ENCODE measurements at regions not wholly inside any gene's neighbourhood (a gene's known extent, or its start where the extent isn't known, plus 50 kb on each side); places are given as distances from the start of the nearest gene placed in this dataset.
A peak's percentile ranks its signal among the peaks of the same experiment; 100 is the strongest.

GRCh38 chr1:204756349-204756748 lies 70.8 kb upstream of the LRRN2 start:
- peaks cover 7% of the 10 kb centered on the region for H3K27me3 ChIP-seq (ENCODE audit: control insufficient read depth, insufficient read depth, low read length)
- H3K9me3 ChIP-seq (ENCODE audit: control insufficient read depth, insufficient read depth, low read length): no peaks in the 10 kb centered on the region
- H3K9ac ChIP-seq (ENCODE audit: low read depth, low read length): no peak overlapping the region
- H3K4me3 ChIP-seq (ENCODE audit: low read depth, low read length): no peak overlapping the region
- peaks cover 4% of the 10 kb centered on the region for H3K4me1 ChIP-seq (ENCODE audit: control insufficient read depth, insufficient read depth, low read length)
- no peaks in the 10 kb centered on the region for H3K36me3 ChIP-seq (ENCODE audit: control insufficient read depth, insufficient read depth, low read length)

- H3K4me3 ChIP-seq (ENCODE audit: low read depth, low read length): no peak overlapping the region
These were observed 71.3 kb upstream of the LRRN2 start for GRCh38 chr1:204756811-204757210.

GRCh38 chr1:204758601-204759000 lies 73.1 kb upstream of the LRRN2 start:
- Histone ChIP-seq H3K9me3 (ENCODE audit: control insufficient read depth, insufficient read depth, low read length) (no peaks in the 10 kb centered on the region), H3K4me3 (ENCODE audit: low read depth, low read length) (no peak overlapping the region), H3K27me3 (ENCODE audit: control insufficient read depth, insufficient read depth, low read length) (peaks cover 25% of the 10 kb centered on the region), H3K9ac (ENCODE audit: low read depth, low read length) (no peak overlapping the region), H3K36me3 (ENCODE audit: control insufficient read depth, insufficient read depth, low read length) (no peaks in the 10 kb centered on the region), H3K4me1 (ENCODE audit: control insufficient read depth, insufficient read depth, low read length) (peaks cover 2% of the 10 kb centered on the region)

More at GRCh38 chr1:204756811-204757210, 71.3 kb upstream of the LRRN2 start:
- Histone ChIP-seq H3K9me3 (ENCODE audit: control insufficient read depth, insufficient read depth, low read length) (no peaks in the 10 kb centered on the region), H3K9ac (ENCODE audit: low read depth, low read length) (no peak overlapping the region), H3K4me1 (ENCODE audit: control insufficient read depth, insufficient read depth, low read length) (no peaks in the 10 kb centered on the region), H3K36me3 (ENCODE audit: control insufficient read depth, insufficient read depth, low read length) (no peaks in the 10 kb centered on the region), H3K27me3 (ENCODE audit: control insufficient read depth, insufficient read depth, low read length) (peaks cover 10% of the 10 kb centered on the region)

GRCh38 chr1:204760350-204760749 lies 74.8 kb upstream of the LRRN2 start:
- Histone ChIP-seq H3K27me3 (ENCODE audit: control insufficient read depth, insufficient read depth, low read length) (peaks cover 30% of the 10 kb centered on the region), H3K9ac (ENCODE audit: low read depth, low read length) (no peak overlapping the region), H3K4me1 (ENCODE audit: control insufficient read depth, insufficient read depth, low read length) (peaks cover 6% of the 10 kb centered on the region), H3K36me3 (ENCODE audit: control insufficient read depth, insufficient read depth, low read length) (no peaks in the 10 kb centered on the region), H3K9me3 (ENCODE audit: control insufficient read depth, insufficient read depth, low read length) (no peaks in the 10 kb centered on the region), H3K4me3 (ENCODE audit: low read depth, low read length) (no peak overlapping the region)

GRCh38 chr1:204760757-204761156 lies 75.2 kb upstream of the LRRN2 start:
- H3K27me3 ChIP-seq (ENCODE audit: control insufficient read depth, insufficient read depth, low read length): peaks cover 34% of the 10 kb centered on the region
- H3K9ac ChIP-seq (ENCODE audit: low read depth, low read length): no peak overlapping the region
- no peaks in the 10 kb centered on the region for H3K36me3 ChIP-seq (ENCODE audit: control insufficient read depth, insufficient read depth, low read length)
- H3K4me3 ChIP-seq (ENCODE audit: low read depth, low read length): no peak overlapping the region
- peaks cover 6% of the 10 kb centered on the region for H3K4me1 ChIP-seq (ENCODE audit: control insufficient read depth, insufficient read depth, low read length)
- no peaks in the 10 kb centered on the region for H3K9me3 ChIP-seq (ENCODE audit: control insufficient read depth, insufficient read depth, low read length)

GRCh38 chr1:204763773-204764427 lies 78.4 kb upstream of the LRRN2 start:
- peak overlapping the region; percentile 10 for H3K4me3 ChIP-seq (ENCODE audit: low read depth, low read length)

GRCh38 chr1:204769997-204770396 lies 84.5 kb upstream of the LRRN2 start:
- no peak overlapping the region for H3K9ac ChIP-seq (ENCODE audit: low read depth, low read length)
- peaks cover 3% of the 10 kb centered on the region for H3K4me1 ChIP-seq (ENCODE audit: control insufficient read depth, insufficient read depth, low read length)
- no peak overlapping the region for H3K4me3 ChIP-seq (ENCODE audit: low read depth, low read length)
- no peaks in the 10 kb centered on the region for H3K9me3 ChIP-seq (ENCODE audit: control insufficient read depth, insufficient read depth, low read length)
- H3K36me3 ChIP-seq (ENCODE audit: control insufficient read depth, insufficient read depth, low read length): no peaks in the 10 kb centered on the region
- peaks cover 23% of the 10 kb centered on the region for H3K27me3 ChIP-seq (ENCODE audit: control insufficient read depth, insufficient read depth, low read length)

More at GRCh38 chr1:204763773-204764427, 78.4 kb upstream of the LRRN2 start:
- Histone ChIP-seq H3K9ac (ENCODE audit: low read depth, low read length) (no peak overlapping the region), H3K27me3 (ENCODE audit: control insufficient read depth, insufficient read depth, low read length) (peaks cover 41% of the 10 kb centered on the region), H3K36me3 (ENCODE audit: control insufficient read depth, insufficient read depth, low read length) (no peaks in the 10 kb centered on the region), H3K4me1 (ENCODE audit: control insufficient read depth, insufficient read depth, low read length) (peaks cover 6% of the 10 kb centered on the region), H3K9me3 (ENCODE audit: control insufficient read depth, insufficient read depth, low read length) (no peaks in the 10 kb centered on the region)

- Histone ChIP-seq H3K9ac (ENCODE audit: low read depth, low read length) (no peak overlapping the region), H3K4me3 (ENCODE audit: low read depth, low read length) (no peak overlapping the region), H3K36me3 (ENCODE audit: control insufficient read depth, insufficient read depth, low read length) (no peaks in the 10 kb centered on the region), H3K27me3 (ENCODE audit: control insufficient read depth, insufficient read depth, low read length) (peaks cover 14% of the 10 kb centered on the region), H3K9me3 (ENCODE audit: control insufficient read depth, insufficient read depth, low read length) (no peaks in the 10 kb centered on the region), H3K4me1 (ENCODE audit: control insufficient read depth, insufficient read depth, low read length) (peaks cover 2% of the 10 kb centered on the region)
These were observed 85.8 kb upstream of the LRRN2 start for GRCh38 chr1:204771358-204771757.

GRCh38 chr1:204773246-204773645 lies 87.7 kb upstream of the LRRN2 start:
- H3K4me3 ChIP-seq (ENCODE audit: low read depth, low read length): no peak overlapping the region
- no peak overlapping the region for H3K9ac ChIP-seq (ENCODE audit: low read depth, low read length)
- H3K36me3 ChIP-seq (ENCODE audit: control insufficient read depth, insufficient read depth, low read length): no peaks in the 10 kb centered on the region
- peaks cover 2% of the 10 kb centered on the region for H3K4me1 ChIP-seq (ENCODE audit: control insufficient read depth, insufficient read depth, low read length)
- no peaks in the 10 kb centered on the region for H3K9me3 ChIP-seq (ENCODE audit: control insufficient read depth, insufficient read depth, low read length)
- peaks cover 10% of the 10 kb centered on the region for H3K27me3 ChIP-seq (ENCODE audit: control insufficient read depth, insufficient read depth, low read length)

GRCh38 chr1:204775546-204775945 lies 90.0 kb upstream of the LRRN2 start:
- Histone ChIP-seq H3K9me3 (ENCODE audit: control insufficient read depth, insufficient read depth, low read length) (no peaks in the 10 kb centered on the region), H3K4me1 (ENCODE audit: control insufficient read depth, insufficient read depth, low read length) (peaks cover 2% of the 10 kb centered on the region), H3K27me3 (ENCODE audit: control insufficient read depth, insufficient read depth, low read length) (peaks cover 3% of the 10 kb centered on the region), H3K9ac (ENCODE audit: low read depth, low read length) (no peak overlapping the region), H3K36me3 (ENCODE audit: control insufficient read depth, insufficient read depth, low read length) (no peaks in the 10 kb centered on the region), H3K4me3 (ENCODE audit: low read depth, low read length) (no peak overlapping the region)

GRCh38 chr1:204777591-204777990 lies 92.1 kb upstream of the LRRN2 start:
- Histone ChIP-seq H3K27me3 (ENCODE audit: control insufficient read depth, insufficient read depth, low read length) (peaks cover 3% of the 10 kb centered on the region), H3K36me3 (ENCODE audit: control insufficient read depth, insufficient read depth, low read length) (no peaks in the 10 kb centered on the region), H3K9me3 (ENCODE audit: control insufficient read depth, insufficient read depth, low read length) (no peaks in the 10 kb centered on the region), H3K4me1 (ENCODE audit: control insufficient read depth, insufficient read depth, low read length) (peaks cover 2% of the 10 kb centered on the region), H3K4me3 (ENCODE audit: low read depth, low read length) (no peak overlapping the region), H3K9ac (ENCODE audit: low read depth, low read length) (no peak overlapping the region)

- peaks cover under 1% of the 10 kb centered on the region for H3K4me1 ChIP-seq (ENCODE audit: control insufficient read depth, insufficient read depth, low read length)
- no peak overlapping the region for H3K9ac ChIP-seq (ENCODE audit: low read depth, low read length)
- no peaks in the 10 kb centered on the region for H3K36me3 ChIP-seq (ENCODE audit: control insufficient read depth, insufficient read depth, low read length)
- H3K4me3 ChIP-seq (ENCODE audit: low read depth, low read length): no peak overlapping the region
- H3K9me3 ChIP-seq (ENCODE audit: control insufficient read depth, insufficient read depth, low read length): no peaks in the 10 kb centered on the region
- H3K27me3 ChIP-seq (ENCODE audit: control insufficient read depth, insufficient read depth, low read length): peaks cover 3% of the 10 kb centered on the region
These were observed 90.0 kb upstream of the NFASC start for GRCh38 chr1:204780630-204781029.

All from iPS-15b (cell line).